HUES6 (cell line): ENCODE measurements at regions not wholly inside any gene's neighbourhood (a gene's known extent, or its start where the extent isn't known, plus 50 kb on each side); places are given as distances from the start of the nearest gene placed in this dataset.

Source experiments
- H3K27ac ChIP-seq: 2 replicates; pipeline ENCODE4 v1.7.0; 2013; ENCODE audit warnings: low read depth, mild to moderate bottlenecking, low read length, inconsistent platforms
- H3K27me3 ChIP-seq: 2 replicates; pipeline ENCODE4 v1.6.1; 2013; ENCODE audit warnings: low read length; ENCODE audit not compliant: control insufficient read depth, insufficient read depth
- H3K36me3 ChIP-seq: 2 replicates; pipeline ENCODE4 v1.6.1; 2013; ENCODE audit warnings: low read length; ENCODE audit not compliant: control insufficient read depth, insufficient read depth
- H3K4me1 ChIP-seq: 2 replicates; pipeline ENCODE4 v1.6.1; 2013; ENCODE audit warnings: low read length; ENCODE audit not compliant: control insufficient read depth, insufficient read depth
- H3K4me3 ChIP-seq: 2 replicates; pipeline ENCODE4 v1.5.1; 2013; ENCODE audit warnings: low read depth, low read length
- H3K9ac ChIP-seq: one replicate; pipeline ENCODE4 v1.6.1; 2013; ENCODE audit warnings: mild to moderate bottlenecking, low read length
- H3K9me3 ChIP-seq: 2 replicates; pipeline ENCODE4 v1.6.1; 2013; ENCODE audit warnings: low read depth, low read length; ENCODE audit not compliant: control insufficient read depth, insufficient read depth

- no peak overlapping the region for H3K27ac ChIP-seq
- H3K27me3 ChIP-seq: no peaks in the 10 kb centered on the region
- no peaks in the 10 kb centered on the region for H3K4me1 ChIP-seq
- no peak overlapping the region for H3K4me3 ChIP-seq
- H3K9me3 ChIP-seq: no peaks in the 10 kb centered on the region
- no peaks in the 10 kb centered on the region for H3K36me3 ChIP-seq
- H3K9ac ChIP-seq: no peak overlapping the region
Observed at GRCh38 chr1:65042467-65042866, 76.1 kb upstream of the JAK1 start.

DNA sequence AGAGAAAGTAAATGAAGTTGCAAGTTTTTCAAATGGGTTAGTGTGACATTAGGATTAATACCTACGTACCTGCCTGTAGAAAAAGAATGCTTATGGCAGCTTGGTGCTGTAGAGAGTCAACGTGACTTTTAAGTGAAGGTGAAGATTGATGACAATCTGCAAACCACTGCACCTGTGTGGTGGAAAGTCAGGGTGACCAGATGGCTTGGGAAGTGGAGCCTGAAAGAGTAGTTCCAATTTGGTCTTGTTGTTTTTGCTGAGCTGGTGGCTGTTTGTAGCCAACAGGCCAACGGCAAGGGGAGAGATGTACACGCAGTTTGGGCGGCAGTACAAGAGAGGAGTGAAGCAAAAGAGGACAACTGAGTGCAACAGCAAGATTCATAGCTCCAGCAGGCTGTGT is 78.1 kb upstream of the JAK1 start:
- Histone ChIP-seq H3K27me3 (no peaks in the 10 kb centered on the region), H3K36me3 (no peaks in the 10 kb centered on the region), H3K4me3 (no peak overlapping the region), H3K27ac (no peak overlapping the region), H3K9me3 (no peaks in the 10 kb centered on the region), H3K4me1 (no peaks in the 10 kb centered on the region), H3K9ac (no peak overlapping the region)

- no peaks in the 10 kb centered on the region for H3K4me1 ChIP-seq
- no peak overlapping the region for H3K27ac ChIP-seq
- no peak overlapping the region for H3K9ac ChIP-seq
- no peak overlapping the region for H3K4me3 ChIP-seq
- no peaks in the 10 kb centered on the region for H3K27me3 ChIP-seq
- no peaks in the 10 kb centered on the region for H3K9me3 ChIP-seq
- no peaks in the 10 kb centered on the region for H3K36me3 ChIP-seq
Observed at GRCh38 chr1:65045022-65045817, 78.9 kb upstream of the JAK1 start.

DNA sequence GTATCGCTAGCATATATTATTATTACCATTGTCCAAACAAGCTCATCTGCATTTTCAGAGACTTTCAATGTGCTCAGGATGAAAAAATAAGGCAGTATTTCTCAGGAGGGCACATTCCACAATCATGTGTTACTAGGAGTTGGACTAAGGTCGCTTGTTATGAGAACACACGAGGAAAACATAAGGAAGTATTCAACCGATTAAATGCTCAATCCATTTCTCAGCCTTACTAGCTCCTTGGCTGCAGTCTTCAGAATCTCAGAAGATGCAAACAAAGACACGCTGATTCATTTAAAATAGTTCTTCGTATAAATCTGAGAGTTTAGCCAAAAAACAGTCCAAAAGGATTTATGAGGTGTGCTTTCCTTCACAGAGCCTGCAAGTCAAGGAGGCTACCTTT is 82.0 kb upstream of the JAK1 start:
- no peaks in the 10 kb centered on the region for H3K27me3 ChIP-seq
- no peaks in the 10 kb centered on the region for H3K9me3 ChIP-seq
- H3K27ac ChIP-seq: no peak overlapping the region
- no peaks in the 10 kb centered on the region for H3K36me3 ChIP-seq
- H3K4me3 ChIP-seq: no peak overlapping the region
- no peaks in the 10 kb centered on the region for H3K4me1 ChIP-seq
- no peak overlapping the region for H3K9ac ChIP-seq

GRCh38 chr1:65049941-65050713 is 83.8 kb upstream of the JAK1 start:
- no peaks in the 10 kb centered on the region for H3K9me3 ChIP-seq
- no peak overlapping the region for H3K9ac ChIP-seq
- H3K4me3 ChIP-seq: no peak overlapping the region
- peaks cover 6% of the 10 kb centered on the region for H3K36me3 ChIP-seq
- H3K27me3 ChIP-seq: no peaks in the 10 kb centered on the region
- H3K27ac ChIP-seq: no peak overlapping the region
- no peaks in the 10 kb centered on the region for H3K4me1 ChIP-seq

DNA sequence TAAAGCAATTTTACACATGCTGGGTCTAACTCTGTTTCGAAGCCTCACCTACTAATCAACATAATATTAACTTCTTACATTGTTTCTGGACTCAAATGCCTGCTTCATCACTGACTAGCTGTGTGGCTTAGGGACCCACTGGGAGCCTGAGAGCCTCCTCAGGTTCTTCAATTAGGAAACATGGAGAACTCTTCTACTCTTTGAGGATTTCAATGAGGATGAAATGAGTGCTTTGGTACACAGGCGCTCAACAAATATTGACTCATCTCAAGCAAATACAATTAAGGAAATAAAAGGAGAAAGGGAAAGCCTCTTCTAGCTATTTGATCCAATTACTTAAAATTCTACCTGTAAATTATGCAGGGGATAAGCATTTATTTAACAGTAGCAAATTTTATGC is 84.4 kb upstream of the JAK1 start:
- H3K9me3 ChIP-seq: no peaks in the 10 kb centered on the region
- H3K4me1 ChIP-seq: no peaks in the 10 kb centered on the region
- no peak overlapping the region for H3K9ac ChIP-seq
- no peaks in the 10 kb centered on the region for H3K27me3 ChIP-seq
- H3K36me3 ChIP-seq: peaks cover 13% of the 10 kb centered on the region
- H3K27ac ChIP-seq: no peak overlapping the region
- no peak overlapping the region for H3K4me3 ChIP-seq

DNA sequence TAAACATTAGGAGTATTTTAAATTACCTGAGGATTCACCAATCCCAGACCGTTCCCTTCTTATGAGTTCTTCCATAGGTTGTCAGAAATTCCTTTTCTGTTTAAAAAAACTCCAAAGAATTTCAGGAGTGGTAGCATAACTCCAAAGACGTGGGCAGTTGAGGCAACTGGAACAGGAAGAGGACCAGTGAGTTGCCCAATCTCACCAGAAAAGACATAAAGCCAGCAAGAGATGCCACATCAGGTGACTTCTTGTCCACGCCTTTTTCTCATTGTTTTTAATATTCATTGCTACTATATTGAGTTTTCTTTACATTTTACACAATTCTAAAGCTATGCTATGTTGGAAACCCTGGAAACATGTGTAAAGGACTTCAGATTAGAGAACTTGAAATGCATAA is 88.1 kb upstream of the JAK1 start:
- H3K4me3 ChIP-seq: no peak overlapping the region
- no peaks in the 10 kb centered on the region for H3K27me3 ChIP-seq
- no peak overlapping the region for H3K9ac ChIP-seq
- H3K4me1 ChIP-seq: no peaks in the 10 kb centered on the region
- peaks cover 47% of the 10 kb centered on the region for H3K36me3 ChIP-seq
- H3K9me3 ChIP-seq: no peaks in the 10 kb centered on the region
- H3K27ac ChIP-seq: no peak overlapping the region

DNA sequence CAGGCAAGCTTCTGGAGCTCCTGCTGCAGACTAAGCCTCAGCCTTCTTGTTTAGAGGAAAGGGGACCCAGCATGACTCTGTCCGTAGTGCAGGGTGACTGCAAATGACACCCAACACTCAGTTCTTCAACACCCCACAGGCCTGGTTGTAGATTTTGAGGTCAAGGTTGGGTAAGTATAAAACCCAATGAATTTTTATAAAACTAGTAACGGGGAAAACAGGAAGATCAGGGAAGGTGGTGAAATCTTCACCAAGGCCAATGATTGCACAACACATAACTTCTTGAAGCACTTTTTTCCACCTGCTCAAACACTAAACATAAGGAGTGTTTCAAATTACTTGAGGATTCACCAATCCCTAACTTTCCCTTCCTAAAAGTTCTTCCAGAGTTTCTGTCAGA is 89.4 kb upstream of the JAK1 start:
- Histone ChIP-seq H3K9me3 (no peaks in the 10 kb centered on the region), H3K27me3 (no peaks in the 10 kb centered on the region), H3K27ac (no peak overlapping the region), H3K4me3 (no peak overlapping the region), H3K36me3 (peaks cover 47% of the 10 kb centered on the region), H3K4me1 (no peaks in the 10 kb centered on the region), H3K9ac (no peak overlapping the region)

DNA sequence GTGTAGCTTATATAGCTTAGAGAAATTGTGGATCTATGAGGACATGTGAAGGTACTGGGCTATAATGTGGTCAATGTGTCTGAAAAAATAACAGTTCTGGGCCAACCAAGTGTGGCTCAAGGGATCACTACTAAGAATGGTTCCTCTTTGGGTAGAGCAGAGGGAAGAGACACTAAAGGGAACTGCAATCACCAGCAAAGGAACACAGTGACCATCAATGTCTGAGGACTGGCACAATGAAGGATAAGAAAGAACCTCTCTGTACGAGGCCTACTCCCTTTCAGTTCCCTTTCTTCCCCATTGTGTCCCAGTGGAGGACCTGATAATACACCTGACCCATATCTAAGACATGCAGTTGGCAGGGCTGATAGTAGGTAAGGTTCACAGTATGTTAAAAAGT is 89.9 kb upstream of the JAK1 start:
- Histone ChIP-seq H3K4me1 (no peaks in the 10 kb centered on the region), H3K9me3 (no peaks in the 10 kb centered on the region), H3K4me3 (no peak overlapping the region), H3K36me3 (peaks cover 47% of the 10 kb centered on the region), H3K27ac (no peak overlapping the region), H3K27me3 (no peaks in the 10 kb centered on the region), H3K9ac (no peak overlapping the region)

GRCh38 chr1:65056866-65057265 is 90.5 kb upstream of the JAK1 start:
- Histone ChIP-seq H3K9me3 (no peaks in the 10 kb centered on the region), H3K27me3 (no peaks in the 10 kb centered on the region), H3K27ac (no peak overlapping the region), H3K4me1 (no peaks in the 10 kb centered on the region), H3K36me3 (peaks cover 47% of the 10 kb centered on the region), H3K4me3 (no peak overlapping the region), H3K9ac (no peak overlapping the region)

GRCh38 chr1:65059930-65060538 is 88.0 kb upstream of the AK4 start:
- Histone ChIP-seq H3K9ac (no peak overlapping the region), H3K9me3 (no peaks in the 10 kb centered on the region), H3K36me3 (peaks cover 42% of the 10 kb centered on the region), H3K4me1 (peaks cover 9% of the 10 kb centered on the region), H3K27ac (no peak overlapping the region), H3K4me3 (no peak overlapping the region), H3K27me3 (no peaks in the 10 kb centered on the region)
